HG03103 (cell line): ENCODE measurements at regions not wholly inside any gene's neighbourhood (a gene's known extent, or its start where the extent isn't known, plus 50 kb on each side); places are given as distances from the start of the nearest gene placed in this dataset.
"Not testable (repeated sequence)": the region's sequence is repeated elsewhere in the genome, so short reads cannot be mapped to it uniquely, and the experiment has no call there.

Experiments
- ATAC-seq: cut with Tn5 transposase; IDR thresholded peaks from one replicate; pipeline ENCODE4 v1.9.1; 2021; ENCODE audit warnings: low read depth; ENCODE audit not compliant: unreplicated experiment

DNA sequence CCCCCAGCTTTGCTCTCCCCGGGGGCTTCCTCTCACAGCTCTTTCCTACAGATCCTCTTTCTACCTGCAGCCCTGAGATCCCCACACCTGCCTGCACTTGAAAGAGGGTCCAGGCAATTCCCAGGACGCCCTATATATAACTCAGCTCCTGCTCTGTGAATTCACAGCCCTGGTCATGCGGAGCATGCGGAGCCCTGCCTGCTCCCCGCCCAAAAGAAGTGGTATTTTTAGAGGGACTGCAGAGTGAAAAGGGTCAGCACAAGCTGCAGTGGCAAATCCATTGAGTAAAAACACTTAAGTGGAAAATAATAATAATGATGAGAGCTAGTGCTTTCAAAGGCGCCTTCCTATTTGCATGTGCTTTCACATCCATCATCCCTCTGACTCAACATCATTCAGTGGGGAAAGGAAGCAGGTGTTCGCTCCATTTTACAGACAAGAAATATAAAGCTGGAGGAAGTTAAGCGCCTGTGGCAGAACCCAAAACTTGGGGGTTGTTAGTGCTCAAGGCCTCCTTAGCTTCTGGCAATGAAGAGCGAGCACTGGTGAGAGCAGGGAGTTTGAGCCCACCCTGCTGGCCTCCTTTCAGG, 76.3 kb upstream of the LIPC start:
- ATAC-seq: no peak

- no peak for ATAC-seq
Measured at GRCh38 chr15:58355973-58356372, 75.8 kb upstream of the LIPC start.

GRCh38 chr15:58357529-58358476, 74.0 kb upstream of the LIPC start:
- no peak for ATAC-seq

DNA sequence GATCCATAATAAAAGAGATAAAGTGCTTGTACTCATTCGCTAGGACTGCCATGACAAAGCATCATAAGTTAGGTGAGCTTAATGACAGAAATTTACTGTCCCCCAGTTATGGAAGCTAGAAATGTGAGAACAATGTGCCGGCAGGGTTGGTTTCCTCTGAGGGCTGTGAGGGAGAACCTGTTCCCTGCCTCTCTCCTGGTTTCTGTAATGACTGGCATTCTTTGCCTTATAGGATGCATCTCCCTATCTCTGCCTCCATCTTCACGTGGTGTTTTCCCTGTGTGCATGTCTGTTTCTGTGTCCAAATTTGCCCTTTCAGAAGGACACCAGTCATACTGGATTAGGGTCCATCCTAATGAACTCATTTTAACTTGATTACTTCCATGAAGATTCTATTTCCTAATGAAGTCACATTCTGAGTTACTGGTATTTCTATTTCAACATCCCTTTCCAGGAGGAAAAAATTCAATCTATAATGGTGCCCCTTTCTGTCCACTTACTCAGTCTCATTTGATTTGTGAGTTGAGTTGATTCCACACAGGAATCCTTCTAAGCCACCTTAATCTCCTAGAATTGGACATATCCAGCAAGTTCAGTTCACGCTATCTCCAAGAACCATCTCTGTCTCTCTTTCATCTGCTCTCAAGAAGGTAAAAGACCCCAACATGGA, 71.2 kb upstream of the LIPC start:
- no peak for ATAC-seq

DNA sequence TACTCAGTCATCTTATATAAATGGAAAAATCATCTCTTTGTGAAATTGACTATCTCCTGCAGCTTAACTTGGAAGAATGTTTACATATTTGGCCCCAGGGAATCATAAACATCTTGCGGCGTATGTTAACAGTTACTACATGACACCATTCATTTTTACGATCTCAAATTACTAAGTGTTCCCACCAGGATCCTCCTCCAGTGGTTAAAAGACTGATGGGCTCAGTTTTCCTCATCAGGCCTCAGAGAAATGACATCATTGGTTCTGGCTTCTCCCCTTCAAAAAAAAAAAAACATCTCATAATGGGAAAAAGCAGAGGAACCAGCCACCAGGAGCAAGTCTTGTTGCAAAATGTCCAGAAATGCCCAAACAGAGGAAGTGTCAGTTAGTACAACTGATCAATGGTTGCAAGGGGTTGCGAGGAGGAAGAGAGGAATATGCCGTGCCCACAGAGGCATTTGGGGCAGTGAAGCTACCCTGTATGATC, 70.5 kb upstream of the LIPC start:
- no peak for ATAC-seq

GRCh38 chr15:58362262-58362922, 69.4 kb upstream of the LIPC start:
- ATAC-seq: no peak

DNA sequence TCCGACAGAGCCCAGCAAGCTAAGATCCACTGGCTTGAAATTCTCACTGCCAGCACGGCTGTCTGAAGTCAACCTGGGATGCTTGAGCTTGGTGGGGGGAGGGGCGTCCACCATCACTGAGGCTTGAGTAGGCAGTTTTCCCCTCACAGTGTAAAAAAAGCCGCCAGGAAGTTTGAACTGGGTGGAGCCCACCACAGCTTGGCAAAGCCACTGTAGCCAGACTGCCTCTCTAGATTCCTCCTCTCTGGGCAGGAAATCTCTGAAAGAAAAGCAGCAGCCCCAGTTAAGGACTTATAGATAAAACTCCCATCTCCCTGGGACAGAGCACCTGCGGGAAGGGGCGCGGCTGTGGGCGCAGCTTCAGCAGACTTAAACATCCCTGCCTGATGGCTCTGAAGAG, 68.7 kb upstream of the LIPC start:
- not testable (repeated sequence) for ATAC-seq

- ATAC-seq: not testable (repeated sequence)
Measured at GRCh38 chr15:58363673-58364072, 68.1 kb upstream of the LIPC start.

GRCh38 chr15:58365098-58365497, 66.7 kb upstream of the LIPC start:
- not testable (repeated sequence) for ATAC-seq

GRCh38 chr15:58369261-58369701, 62.5 kb upstream of the LIPC start:
- ATAC-seq: no peak

DNA sequence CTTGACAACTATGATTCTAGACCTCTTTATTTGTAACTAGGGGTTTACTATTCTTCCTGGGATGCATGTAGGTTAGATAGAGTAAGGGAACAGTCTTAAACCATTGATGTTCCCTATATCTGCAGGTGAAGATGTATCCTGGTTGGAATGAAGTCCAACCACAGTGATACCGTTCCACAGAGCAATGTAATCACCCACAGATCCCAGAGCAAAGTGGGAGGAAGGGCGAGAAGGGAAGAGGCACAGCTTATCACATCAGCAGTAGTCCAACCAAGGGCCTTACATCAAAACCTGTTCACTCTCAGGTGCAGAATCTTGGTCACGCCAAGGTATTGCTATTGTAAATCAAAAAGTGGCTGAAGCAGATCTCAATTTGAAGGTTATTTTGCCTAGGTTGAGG, 61.8 kb upstream of the LIPC start:
- no peak for ATAC-seq

DNA sequence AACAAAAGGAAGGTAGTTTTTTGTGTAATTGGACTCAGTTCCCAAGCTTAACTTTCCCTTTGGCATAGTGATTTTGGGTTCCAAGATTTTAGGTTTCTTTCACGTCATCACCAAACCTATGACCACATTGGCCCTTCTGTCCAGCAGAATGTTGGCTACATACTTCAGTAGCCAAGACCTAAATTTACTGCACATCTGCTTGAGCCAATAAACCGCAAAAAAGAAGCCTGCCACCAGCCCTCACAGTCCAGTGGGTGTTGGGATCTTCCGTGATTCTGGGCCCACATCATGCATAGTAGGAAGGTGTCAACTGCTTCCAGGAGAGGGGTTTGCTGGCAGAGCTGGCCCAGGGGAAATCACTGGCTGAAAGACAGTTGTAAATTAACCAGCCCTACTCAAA, 57.6 kb upstream of the LIPC start:
- ATAC-seq: no peak

- ATAC-seq: no peak
Measured at GRCh38 chr15:58377193-58377592, 54.6 kb upstream of the LIPC start.

DNA sequence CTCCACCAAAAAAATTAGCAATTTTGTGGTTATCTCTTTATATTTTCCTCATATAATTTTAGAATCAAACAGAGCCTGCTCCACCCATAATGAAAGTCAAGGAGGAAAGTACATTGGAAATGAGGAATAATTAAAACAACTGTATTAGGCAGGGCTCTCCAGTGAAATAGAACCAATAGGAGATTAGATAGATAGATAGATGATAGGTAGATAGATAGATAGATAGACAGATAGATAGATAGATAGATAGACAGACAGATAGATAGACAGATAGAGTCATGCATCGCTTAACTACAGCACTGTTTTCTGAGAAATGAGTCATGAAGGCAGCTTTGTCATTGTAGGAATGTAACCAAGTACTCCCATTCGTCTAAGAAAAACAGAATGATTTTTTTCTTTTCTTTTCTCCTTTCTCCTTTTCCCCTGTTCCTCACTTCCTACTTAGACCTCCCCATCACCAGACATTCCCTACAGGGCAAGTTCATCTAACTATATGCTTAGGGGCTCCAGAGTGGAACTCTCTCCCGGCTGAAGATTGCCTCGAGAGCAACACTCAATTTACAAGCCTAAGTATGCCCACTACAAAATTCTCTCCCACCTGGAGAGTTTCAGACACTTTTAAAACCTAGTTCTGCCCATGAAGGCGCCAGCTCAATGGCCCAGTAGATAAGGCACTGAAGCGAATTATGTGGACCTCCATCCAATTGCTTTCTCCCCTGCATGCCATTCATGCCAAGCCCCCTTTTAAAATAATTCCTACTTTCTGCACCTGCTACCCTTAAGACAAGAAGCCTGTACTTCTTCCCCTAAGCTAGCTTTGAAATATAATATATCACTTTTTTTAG, 53.3 kb upstream of the LIPC start:
- no peak for ATAC-seq

DNA sequence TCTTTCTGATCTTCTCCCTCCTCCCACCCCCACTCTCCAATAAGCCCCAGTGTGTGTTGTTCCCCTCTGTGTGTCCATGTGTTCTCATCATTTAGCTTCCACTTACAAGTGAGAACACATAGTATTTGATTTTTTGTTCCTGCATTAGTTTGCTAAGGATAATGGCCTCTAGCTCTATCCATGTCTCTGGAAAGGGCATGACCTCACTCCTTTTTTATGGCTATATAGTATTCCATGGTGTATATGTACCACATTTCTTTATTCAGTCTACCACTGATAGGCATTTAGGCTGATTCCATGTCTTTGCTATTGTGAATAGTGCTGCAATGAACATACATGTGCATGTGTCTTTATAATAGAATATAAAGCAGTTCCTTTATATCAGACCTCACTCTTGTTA, 52.3 kb upstream of the LIPC start:
- not testable (repeated sequence) for ATAC-seq

DNA sequence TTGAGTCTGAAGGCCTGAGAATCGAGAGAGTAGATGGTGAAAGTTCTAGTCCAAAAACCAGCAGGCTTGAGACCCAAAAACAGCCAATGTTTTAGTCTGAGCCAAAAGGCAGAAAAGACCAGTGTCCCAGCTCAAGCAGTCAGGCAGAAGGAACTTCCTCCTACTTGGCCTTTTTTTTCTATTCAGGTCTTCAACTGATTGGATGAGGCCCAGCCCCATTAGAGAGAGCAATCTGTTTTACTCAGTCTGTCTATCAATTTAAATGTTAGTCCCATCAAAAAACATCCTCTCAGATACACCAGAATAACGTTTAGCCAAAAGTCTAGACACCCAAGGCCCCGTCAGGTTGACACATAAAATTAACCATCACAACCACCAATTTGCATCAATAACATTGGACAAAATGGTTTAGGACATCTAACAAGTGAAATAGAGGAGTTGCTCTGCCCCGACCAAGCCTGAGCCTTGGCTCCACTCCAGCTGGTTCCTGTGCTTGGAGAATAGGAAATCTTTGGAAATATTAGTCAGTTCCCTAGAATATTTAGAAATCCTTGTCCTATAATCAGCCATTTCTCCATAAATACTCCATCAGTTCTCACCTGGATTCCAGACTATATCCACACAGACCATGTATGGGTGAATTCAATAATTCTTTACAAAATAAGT, 51.4 kb upstream of the LIPC start:
- ATAC-seq: no peak

DNA sequence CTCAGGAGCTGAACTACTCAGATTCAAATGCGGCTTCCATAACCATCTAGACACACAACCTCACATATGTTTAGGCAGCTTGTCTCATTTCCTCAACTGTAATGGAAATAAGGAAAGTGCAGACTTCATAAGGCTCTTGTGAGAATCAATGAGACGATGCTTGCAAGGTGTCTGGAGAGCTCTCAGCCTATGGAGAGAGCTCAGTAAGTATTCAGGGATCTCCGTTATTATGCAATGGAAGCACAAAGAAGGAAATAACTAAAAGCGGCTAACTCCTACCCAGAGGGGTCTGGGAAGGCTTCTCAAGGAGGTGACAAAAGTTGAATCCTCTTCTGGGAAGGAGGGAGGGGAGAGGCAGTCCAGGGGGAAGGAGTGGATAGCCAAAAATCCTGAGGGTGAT, 50.1 kb upstream of the LIPC start:
- ATAC-seq: no peak
